SK-N-DZ (cell line): ENCODE measurements at regions not wholly inside any gene's neighbourhood (a gene's known extent, or its start where the extent isn't known, plus 50 kb on each side); places are given as distances from the start of the nearest gene placed in this dataset.
A peak's percentile ranks its signal among the peaks of the same experiment; 100 is the strongest.
"Not testable (repeated sequence)": the region's sequence is repeated elsewhere in the genome, so short reads cannot be mapped to it uniquely, and the experiment has no call there.

Source experiments
- DNase-seq: peaks from one replicate; pipeline ENCODE4 v3.0.0-alpha.2; 2015; ENCODE audit warnings: low spot score

DNA sequence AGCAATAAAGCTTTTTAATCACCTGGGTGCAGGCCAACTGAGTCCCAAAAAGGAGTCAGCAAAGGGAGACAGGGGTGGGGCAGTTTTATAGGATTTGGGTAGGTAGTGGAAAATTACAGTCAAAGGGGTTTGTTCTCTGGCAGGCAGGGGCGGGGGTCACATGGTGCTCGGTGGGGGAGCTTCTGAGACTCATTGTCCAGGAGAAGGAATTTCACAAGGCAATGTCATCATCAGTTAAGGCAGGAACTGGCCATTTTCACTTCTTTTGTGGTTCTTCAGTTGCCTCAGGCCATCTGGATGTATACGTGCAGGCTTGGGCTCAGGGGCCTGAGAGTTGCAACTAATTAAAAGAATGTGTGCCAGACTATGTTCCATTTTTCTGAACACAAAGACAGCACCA lies 147.5 kb upstream of the SCN7A start:
- not testable (repeated sequence) for DNase-seq

DNA sequence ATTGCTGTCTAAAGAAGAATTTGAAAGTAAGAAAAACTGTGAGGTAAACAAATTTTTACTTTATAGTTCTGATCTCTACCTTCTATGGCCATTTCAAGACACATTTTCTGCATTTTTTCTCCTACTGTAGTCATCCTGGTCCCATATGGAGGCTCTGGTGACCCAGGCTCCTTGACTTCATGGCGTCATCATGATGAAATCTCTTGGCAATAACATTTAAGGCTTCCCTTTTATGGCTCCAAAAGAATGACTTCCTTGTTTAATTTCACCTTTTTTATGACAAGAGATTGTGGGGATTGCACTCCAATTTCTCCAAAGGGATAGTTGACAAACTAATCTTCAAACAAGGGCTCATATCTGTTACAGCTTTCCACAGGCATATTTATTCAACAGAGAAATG lies 143.0 kb upstream of the SCN7A start:
- DNase-seq = no peak

DNA sequence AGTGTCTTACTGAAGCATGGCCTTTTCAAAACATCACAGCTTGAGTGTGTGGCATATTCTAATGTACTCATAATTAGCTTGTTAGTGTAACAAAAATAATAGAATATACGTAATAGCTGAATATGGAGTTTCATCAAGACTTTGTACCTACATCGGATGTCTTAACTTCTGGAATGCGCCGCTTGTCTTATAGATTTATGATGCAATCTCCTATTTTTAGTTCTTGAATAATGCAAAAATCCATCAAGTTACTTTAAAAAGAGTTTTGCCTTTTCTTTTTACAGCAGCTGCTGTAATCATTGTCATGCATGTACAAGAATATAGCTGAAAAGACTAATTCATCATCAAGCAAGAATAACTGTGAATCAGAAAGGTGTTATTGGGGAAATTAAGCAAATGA lies 140.7 kb upstream of the SCN7A start:
- no peak for DNase-seq

DNA sequence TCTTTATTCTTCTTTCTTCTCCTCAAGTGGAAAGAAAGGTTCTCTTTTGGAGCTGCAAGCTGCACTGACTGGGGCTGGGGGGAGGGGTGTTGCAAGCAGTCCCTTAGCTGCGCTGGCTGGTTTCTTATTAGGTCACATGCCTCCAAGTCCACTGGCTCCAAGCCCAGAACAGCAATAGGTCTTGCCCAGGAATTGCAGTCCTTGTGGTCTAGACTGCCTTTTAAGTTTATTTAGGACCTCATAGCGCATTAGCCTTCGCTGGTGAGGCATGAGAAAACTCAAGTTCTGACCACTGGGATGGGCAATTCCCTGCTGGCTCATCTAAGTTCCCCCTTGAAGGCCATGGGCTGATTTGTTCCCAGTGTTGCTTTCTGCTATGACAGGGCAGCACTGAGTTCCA lies 138.6 kb upstream of the SCN7A start:
- DNase-seq = no peak

DNA sequence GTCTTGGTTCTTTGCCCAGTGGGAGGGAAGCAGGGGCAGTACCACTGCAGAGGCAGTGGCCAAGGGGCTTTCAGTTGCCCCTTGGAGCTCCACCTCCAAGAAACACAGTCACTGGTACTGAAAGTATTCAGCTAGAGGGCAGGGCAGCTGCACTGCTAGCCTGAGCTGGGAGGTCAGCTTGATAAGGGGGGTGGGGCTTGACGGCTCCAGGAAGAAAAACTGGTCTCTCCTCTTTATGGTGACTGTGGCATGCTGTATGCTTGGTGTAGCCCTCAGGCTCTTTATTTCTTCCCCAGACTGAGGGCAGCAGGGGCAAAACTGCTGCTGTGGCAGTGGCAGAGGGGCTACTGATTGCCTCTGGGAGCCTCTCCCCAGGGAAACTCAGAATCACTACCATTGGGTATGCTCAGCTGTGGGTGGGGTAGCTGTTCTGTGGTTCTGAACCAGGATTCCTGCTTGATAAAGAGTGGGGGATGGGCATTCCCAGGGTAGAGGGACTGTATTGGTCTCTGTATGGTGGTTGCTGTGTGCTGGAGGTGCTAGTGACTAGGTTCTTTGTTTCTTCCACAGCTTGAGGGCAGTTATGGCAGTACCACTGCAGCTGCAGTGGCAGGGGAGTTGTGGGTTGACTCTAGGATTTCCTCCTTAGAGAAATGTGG lies 134.6 kb upstream of the SCN7A start:
- no peak for DNase-seq

DNA sequence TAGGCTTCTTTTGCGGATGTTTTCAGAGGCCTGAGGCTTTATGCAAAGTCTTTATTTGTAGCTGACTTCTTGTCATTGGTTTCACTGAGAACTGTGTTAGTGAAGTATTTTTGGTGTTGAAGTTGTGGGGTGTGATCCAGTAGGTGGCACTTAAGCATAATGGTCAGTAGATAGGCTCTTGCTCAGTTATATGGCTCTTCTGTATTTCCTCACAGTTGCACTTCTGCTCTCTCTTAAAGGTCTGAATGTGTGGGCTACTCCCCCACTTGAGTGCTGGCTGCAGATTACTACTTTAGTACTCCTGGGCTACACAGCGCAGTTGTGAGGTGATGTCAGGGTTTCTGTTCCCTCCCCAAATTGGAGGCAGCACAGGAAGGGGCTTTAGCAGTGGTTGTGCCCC lies 133.8 kb upstream of the SCN7A start:
- no peak for DNase-seq

DNA sequence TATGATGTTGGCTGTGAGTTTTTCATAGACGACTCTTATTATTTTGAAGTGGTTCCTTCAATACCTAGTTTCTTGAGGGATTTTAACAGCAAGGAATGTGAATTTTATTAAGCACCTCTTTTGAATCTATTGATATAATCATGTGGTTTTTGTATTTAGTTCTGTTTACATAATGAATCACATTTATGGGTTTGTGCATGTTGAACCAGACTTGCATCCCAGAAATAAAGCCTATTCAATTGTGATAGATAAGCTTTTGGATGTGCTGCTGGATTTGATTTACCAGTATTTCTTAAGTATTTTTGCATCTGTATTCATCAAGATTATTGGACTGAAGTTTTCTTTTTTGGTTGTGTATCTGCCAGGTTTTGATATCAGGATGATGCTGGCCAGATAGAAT lies 131.6 kb upstream of the SCN7A start:
- no peak for DNase-seq

DNA sequence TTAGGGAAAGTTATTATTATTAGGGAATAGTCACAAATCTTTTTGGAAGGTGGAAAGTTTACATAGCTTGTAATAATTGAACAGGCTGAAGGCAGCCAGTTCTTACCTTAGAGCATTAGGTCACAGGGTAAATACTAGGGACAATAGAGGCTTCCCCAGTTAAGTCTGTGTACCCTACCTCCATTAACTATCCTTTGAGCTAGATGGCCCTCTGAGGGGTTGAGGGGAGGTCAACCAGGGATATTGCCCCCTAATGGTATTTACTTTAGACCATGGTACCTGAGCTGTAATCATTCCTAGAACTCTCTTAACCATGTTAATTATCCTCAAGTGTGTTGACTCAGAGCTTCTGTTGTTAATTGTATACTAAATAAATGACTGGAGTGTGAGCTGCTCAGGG lies 120.5 kb upstream of the SCN7A start:
- no peak for DNase-seq

DNA sequence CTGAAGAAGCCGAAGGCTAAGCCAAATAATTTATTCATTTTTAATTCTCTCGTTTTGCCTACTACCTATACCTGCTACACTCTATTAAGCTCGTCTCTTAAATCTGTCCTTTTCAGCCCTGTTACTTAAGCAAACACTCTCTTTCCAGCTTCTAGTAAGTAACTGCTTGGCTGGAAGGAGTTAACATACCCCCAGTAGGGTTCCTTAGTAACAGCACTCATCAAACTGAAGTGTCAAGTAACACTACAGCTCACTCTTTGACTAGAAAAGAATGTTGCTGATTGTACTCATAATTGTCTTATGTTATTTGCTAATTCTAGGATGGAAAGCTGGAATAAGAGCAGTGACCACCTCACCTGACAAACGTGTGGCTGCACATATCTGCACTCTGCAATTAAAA lies 120.0 kb upstream of the SCN7A start:
- DNase-seq = no peak

DNA sequence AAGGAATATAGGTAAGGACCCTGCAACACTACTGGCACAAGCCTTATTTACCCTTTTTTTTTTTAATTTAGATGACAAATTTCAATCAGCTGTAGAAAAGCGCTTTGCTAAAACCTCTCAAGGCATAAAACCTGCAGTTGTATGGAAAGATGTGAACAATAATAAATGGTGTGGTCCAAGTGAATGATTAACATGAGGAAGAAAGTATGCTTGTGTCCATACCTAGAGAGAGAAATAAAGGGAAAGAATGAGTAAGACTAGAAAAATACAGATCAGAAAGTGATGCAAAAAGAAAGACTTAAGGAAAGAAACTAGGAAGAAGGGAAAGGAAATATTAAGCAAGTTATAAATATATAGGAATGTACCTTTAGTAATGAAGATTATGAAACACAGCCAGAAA lies 119.2 kb upstream of the SCN7A start:
- DNase-seq = no peak

DNA sequence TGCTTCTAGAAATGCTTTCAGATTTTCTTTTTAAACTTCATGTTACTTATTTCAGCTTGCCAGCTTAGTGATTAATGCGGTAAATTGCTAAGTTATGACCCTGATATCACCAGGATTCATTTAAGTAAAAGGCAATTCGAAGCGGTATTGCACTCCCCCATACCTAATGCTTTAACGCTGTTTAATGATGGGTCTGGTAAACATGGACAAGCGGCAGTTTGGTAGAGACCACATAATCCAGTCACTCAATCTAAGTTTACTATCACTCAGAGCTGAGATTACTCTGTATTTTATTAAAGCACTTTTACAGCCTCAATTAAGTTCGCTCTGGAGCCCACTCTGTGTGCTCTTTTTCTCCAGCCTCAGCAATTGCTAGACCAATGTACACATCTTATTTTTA lies 118.2 kb upstream of the SCN7A start:
- DNase-seq = no peak

DNA sequence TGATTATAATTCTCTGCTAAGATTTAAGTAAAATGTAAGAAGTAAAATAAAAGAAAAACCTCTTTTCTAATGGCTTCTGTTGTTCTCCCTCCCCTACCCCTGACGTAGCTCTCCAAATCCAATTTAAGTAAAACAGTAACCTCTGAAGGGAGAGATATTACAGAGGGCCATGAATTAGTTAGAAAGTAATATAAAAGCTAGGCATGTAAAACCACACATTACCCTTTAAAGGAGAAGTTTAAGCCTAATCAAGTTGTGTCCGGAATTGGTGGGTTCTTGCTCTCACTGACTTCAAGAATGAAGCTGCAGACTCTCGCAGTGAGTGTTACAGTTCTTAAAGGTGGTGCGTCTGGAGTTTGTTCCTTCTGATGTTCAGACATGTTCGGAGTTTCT lies 116.9 kb upstream of the SCN7A start:
- no peak for DNase-seq

DNA sequence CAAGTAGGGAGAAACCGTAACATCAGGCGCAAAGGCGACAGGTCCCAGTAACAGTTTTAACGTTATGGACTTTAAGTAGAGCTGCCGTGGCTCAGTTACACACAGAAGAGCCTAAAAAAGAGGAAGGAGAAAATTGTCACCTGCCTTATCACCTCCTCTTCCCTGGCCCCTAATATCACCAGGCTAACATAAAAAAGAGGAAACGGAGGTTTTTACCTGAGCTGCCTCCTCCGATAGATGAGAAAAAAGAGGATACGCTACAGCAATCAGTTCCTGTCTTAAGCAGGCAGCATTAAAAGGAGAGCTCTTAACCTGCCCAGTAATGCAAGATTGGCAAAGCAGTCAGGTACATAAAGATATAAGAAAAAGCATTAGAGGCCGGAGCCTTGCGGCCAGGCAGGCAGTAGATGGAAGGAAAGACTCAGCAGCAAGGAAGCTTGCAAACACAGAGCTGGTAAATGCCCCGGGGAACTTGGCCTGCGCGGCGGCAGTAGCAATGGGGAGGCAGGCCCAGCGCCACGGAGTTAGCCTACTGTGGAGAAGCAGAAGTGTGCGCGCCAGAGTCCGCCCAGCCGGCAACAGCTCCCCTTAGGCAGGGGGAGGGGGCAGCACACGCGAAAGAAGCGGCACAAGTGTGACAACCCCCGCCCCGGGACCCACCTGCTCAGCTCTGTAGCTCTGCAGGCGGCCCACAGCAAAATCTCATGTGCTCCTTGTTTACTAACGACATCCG lies 116.3 kb upstream of the SCN7A start:
- peak; percentile 55 for DNase-seq

DNA sequence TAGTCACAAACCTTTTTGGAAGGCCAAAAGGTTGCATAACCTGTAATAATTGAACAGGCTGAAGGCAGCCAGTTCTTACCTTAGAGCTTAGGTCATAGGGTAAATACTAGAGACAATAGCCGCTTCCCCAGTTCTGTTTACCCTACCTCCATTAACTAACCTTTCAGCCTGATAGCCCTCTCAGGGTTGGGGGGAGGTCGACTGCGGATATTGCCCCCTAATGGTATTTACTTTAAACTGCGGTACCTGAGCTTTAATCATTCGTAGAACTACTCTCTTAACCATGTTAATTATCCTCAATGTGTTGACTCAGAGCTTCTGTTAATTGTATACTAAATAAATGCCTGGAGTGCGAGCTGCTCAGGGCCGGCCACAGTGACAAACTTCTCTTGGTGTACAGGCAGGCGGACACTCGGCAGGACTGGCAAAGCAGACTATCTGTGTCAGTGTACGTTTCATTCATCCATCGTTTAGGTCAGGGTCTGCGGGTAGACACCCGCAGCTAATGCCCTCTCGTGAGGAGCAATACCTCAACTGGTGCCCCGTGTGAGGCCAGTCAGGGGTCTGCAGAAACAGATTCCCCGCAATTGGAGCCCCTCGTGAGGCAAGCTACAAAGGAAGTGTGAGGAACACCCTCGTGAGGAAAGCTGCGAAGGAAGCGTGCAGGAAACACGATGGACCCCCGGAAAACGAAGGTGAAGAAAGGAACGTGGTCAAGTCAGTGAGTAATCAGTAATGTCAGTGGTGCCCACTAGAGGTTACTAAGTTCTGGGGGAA lies 115.3 kb upstream of the SCN7A start:
- DNase-seq = no peak

DNA sequence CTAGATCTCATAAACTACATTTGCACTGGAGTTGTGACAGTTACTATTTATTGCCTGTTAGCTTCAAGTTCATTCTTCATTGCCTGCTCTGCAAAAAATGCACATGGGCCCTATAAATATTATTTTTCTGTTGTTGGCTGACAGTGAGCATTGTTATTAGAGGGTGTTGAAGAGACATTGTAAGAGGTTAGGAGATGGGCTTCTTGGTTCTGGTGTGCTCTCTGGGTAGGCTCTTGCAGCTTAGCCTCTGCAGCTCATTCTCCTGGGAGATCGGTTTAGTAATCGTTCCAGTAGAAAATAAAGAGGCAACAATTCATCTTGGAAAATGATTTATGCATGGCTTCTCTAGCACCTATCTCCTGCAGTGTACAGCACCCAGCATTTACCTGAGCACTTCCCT lies 113.8 kb upstream of the SCN7A start:
- no peak for DNase-seq

DNA sequence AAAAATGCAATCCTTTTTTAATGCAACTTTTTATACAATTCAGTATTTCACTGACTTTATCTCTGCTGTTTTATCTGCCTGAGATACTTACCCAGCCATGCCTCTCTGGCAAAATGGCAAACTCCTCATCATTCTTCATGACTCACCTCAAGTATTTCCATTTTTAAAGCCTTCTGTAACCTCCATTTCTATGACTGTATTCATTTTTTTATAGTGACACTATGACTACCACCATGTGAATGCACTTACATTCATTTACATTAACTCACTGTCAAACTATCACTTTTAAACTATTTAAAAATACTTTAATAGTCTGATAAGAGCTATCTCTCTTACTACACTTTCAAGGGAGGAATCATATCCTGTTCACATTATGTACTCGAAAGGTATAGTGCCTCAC lies 99.4 kb upstream of the SCN7A start:
- no peak for DNase-seq

DNA sequence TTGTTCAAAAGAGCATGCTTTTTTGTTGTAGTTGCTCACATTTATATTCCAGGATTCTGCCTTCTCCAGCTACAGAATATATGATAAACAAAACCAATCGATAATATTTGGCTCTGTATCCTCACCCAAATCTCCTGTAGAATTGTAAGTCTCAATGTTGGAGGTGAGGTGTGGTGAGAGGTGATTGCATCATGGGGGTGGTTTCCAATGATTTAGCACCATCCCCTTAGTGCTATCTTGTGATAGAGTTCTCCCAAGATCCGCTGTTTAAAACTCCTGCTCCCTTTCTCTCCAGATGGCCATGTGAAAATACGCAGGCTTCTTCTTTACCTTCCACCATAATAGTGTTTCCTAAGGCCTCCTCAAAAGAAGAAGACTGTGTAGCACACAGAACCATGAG lies 98.7 kb upstream of the SCN7A start:
- DNase-seq = no peak

DNA sequence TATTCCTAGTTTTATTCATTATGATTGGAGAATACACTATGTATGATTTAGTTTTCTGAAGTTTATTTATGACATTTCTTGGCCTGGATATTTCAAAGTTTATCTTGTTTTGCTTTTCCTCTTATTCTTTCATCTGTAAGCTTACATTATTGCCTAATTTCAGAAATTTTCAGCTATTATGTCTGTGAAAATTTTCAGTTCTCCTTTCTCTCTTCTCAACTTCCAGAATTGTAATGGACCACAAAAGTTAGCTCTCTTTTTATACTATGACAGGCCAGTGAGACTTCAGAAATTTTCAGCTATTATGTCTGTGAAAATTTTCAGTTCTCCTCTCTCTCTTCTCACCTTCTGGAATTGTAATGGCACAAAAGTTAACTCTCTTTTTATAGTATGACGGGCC lies 97.2 kb upstream of the SCN7A start:
- no peak for DNase-seq

DNA sequence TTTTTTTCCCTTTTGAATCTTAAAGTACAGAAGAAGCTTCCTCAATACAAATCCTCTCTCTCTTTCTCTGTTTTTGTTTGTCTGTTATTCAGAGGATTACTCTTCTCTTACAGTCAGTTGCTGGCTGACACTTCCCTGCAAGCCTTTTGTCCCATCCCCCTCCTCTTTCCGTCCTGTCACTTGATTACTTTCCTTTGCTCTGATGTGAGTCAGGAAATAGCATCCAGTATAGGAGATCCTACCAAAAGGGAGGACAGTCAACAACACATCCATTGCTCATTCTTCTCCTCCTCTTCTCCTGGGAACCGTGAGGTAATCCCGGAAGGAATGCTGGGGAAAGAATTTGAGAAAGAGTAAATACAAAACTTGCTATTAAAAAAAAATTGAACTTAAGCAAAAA lies 79.3 kb upstream of the SCN7A start:
- DNase-seq = no peak

DNA sequence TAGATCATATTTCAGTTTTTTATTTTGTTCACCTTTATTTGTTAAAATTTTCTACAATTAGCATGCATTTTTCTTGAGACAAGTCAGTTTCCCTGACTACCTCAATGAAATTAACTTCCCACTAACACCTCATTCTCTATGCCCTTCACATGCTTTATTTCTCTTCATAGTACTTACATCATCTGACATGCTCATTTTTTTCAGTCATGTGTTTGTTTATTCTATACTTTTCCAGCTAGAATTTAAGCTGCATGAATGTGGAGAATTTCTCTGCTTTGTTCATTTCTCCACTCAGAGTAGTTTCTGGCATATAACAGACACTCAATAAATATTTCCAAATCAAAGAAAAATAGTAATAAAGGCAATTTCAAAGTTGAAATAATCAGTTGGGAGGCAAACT lies 78.9 kb upstream of the SCN7A start:
- DNase-seq = no peak

DNA sequence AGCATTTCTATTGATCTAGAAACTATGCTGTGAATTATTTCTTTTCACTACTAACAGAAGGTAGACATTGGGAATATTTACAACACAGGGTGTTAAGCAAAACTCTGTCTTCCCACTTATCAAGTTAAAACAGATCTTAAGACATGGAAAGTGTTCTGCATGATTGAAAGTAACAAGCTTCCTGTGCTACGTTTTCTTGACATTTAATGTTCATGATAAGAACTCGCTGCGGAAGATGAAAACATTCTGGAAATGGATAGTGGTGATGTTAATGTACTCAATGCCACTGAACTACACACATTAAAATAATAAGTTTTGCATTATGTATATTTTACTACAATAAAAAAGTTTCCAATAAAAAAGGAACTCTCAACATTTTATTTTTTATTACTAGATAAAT lies 74.4 kb upstream of the SCN7A start:
- DNase-seq = peak; percentile 7

DNA sequence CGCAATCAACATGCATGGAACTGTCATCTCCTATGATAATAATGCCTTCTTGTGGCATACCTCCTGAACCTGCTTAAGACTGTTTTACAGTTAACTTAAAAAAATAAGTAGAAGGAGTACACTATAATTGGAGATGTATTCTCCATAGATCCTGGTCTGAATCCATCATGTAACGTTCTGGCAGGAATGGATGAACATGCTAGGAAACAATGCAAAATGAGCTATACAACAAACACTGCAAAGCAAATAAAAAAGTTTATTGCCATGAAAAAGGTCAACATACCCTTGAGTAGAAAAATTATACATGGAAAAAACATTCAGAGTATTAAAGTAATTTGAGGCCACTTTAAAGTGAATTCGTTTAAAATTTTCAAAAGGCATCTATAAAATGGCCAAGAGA lies 71.5 kb upstream of the SCN7A start:
- no peak for DNase-seq

DNA sequence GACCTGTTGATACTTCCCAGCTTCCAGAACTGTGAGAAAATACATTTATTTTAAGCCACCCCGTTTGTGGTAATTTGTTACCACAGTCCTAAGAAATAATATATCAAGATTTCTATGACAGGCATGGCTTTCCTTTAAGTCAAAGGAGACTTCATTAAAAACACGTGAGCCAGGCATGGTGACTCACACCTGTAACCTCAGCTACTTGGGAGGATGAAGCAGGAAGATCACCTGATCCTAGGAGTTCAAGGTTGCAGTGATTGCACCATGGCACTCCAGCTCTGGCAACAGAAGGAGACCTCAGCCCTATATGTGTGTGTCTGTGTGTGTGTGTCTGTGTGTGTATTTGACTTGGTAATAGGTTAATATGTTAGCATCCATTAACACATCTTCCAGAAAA lies 69.8 kb upstream of the SCN7A start:
- no peak for DNase-seq
